HG03565 (cell line): ENCODE measurements at regions not wholly inside any gene's neighbourhood (a gene's known extent, or its start where the extent isn't known, plus 50 kb on each side); places are given as distances from the start of the nearest gene placed in this dataset.

ENCODE experiments used
- ATAC-seq: cut with Tn5 transposase; IDR thresholded peaks from one replicate; pipeline ENCODE4 v1.9.1; 2021; ENCODE audit warnings: mild to moderate bottlenecking, moderate library complexity; ENCODE audit not compliant: unreplicated experiment

DNA sequence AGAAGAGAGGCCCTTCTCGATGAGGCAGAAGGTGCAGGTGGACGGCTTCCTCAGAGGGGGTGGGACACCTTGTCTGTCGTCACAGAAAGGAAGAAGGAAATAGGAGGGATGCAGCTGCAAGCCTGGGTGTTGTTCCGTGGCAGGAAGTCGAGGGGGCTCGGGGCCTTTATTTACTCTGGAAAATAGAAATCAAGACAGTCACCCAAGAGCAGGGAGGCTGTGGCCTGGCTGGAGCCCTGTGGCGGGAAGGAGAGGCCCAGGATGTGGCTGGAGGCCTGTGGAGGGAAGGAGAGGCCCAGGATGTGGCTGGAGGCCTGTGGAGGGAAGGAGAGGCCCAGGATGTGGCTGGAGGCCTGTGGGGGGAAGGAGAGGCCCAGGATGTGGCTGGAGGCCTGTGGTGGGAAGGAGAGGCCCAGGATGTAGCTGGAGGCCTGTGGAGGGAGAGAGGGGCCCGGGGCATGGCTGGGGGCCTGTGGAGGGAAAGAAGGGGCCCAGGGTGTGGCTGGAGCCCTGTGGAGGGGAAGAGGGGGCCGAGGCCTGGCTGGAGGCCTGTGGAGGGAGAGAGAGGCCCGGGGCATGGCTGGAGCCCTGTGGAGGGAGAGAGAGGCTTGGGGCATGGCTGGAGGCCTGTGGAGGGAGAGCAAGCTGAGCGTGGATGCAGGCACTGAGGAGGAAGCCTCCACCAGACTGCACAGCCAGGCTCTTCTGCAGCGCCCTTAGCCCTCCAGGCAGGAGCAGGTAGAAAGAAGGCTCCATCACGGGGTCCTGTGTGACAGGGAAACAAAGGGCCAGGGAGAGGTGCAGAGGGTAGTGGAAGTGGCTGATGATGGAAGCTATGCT, 97.3 kb upstream of the SFMBT2 start:
- no peak for ATAC-seq

DNA sequence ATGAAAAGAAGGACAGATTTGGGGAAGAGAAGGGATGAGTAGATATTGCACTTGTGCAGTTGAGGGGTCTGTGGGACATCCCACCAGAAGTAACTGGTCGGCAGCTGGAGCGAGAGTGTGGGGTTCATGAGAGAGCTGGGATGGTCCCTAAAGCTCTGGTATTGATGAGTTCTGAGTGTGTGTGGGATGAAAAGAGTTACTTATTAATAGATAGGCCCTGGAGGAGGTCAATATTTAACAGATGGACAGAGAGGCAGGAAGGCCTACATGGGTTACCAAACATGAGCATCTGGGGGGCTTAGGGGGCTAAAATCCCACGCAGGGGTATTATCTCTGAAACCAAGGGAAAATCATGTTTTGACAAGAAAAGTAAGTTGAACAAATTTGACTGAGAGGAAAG, 95.7 kb upstream of the SFMBT2 start:
- ATAC-seq: no peak

DNA sequence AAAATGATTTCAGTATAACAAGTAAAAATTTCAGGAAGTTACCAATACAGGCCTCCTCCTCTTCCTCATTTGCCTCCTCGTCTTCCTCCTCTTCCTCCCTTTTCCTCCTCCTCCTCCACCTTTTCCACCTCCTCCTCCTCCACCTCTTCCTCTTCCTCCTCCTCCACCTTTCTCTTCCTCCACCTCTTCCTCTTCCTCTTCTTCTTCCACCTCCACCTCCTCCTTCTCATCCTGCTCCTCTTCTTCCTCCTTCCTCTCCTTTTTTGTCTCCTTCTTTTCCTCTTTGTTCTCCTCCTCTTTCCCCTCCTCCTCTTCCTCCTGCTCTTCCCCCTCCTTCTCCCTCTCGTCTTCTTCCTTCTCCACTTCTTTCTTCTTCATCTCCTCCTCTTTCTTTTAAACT, 94.4 kb upstream of the SFMBT2 start:
- ATAC-seq: no peak

DNA sequence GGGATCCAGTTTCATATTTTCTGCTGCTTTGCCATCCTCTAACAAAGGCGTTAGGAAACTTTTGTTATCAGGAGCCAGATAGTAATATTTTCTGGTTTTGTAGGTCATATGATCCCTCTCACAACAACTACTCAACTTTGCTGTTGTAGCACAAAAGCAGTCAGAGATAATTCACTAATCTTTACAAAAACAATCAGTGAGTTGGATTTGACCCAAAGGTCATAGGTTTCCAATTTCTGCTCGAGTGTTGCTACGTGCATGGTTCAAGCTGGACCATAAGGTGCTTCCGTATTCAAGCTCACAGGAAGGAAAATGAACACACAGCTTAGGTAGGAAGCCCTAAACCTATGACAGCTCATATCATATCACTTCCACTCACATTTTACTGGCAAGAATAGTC, 92.4 kb upstream of the SFMBT2 start:
- ATAC-seq: no peak

DNA sequence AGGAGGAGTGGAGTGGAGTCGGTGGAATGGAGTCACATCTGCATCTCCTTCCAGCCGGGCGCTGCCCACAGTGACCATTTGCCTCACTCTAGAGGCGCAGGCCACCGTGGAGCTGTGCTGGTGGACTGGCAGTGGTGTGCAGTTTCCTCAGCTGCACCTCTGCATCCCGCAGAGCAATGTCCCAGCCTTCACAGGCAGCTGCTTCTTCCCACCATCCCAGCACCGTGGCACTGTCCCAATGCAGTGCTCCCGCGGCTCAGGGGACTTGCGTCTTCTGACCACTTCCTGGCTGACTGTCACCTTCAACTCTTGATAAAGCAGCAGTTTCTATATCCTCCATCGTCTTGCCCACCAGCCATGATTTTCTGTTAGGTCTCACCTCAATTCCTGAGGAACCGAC, 90.3 kb upstream of the SFMBT2 start:
- no peak for ATAC-seq

DNA sequence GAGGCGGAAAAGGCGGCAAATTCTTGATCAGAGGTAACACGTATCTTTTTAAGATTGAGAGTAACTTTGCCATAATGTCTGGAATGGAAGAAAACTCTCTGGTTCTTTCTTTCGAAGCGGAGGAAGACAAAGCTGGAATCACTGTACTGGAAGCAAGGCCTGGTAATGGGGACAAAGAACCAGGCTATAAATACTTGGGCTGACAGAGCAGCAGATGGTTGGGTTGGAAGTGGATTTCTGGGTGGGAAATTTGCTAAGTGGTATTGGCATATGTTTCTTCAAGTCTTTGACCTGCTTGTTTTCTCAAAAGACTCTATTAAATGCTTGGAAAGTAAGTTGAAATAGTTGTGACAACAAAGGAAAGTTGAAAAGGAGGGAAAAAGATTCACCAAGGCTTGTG, 87.3 kb upstream of the SFMBT2 start:
- no peak for ATAC-seq

DNA sequence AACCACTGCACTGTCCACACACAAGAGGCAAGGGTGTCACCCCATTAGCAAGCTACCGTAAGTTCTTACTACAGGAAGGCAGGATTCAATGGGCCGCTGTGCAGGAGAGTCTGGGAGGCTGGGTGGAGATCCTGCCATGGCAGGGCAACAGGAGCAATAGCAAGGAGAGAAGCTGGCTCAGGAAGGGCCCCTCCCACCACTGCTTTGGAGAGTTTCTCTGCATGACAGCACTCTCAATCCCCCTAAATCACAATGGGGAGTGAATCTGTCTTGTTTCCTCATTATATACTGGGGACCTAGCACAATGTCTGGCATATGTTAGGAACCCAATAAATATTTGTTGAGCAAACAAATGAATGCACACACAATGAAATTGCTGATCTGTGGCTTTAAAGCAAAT, 83.2 kb upstream of the SFMBT2 start:
- ATAC-seq: no peak

DNA sequence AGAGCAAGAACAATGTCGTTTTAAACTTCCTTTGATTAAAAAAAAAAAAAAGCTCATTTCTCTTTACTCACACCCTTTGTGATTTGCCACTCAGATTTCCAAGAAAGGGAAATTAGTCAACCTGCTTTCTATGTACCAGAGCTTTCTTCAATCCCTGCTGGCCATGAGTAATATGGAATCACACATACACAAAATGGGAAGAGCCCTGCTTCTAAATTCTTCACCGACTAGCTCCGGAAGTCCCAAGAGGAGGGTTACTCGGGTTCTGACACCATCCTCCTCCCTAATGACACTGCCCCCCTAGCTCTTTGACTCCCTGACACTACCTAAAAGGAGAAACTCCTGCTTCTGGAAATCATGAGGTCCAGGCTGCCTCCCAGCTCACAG, 81.8 kb upstream of the SFMBT2 start:
- ATAC-seq: no peak

DNA sequence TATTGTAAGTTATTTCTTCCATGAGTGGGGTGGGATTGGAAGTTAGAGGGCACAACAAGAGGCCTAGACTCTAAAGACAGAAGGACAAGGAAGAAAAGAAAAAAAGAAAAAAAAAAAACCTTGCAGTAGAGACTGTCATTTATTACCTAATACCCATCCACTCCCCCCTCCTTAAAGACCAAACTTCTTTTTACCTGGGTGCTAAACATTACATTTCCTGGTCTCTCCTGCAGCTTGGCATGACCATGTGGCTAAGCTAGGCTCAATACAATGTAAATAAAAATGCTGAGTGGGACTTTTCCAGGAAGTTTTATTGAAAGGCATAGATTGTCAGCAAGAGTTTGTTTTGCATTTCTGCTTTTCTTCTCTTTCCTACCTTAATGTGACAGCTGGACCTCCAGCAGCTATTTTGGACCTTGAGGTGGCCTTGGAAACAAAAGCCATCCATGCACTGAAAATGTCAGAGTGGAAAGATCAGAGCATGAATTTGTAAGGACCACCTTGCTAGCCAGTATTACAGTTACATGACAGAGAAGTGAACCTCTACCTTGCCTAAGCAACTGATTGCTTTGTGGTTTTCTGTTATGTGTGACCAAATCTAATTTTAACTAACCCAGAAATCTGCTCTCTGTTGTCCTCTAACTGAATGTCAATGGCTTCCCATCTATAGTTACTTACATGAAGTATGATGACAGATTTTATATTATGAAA, 81.3 kb upstream of the SFMBT2 start:
- peak; percentile 94 for ATAC-seq

DNA sequence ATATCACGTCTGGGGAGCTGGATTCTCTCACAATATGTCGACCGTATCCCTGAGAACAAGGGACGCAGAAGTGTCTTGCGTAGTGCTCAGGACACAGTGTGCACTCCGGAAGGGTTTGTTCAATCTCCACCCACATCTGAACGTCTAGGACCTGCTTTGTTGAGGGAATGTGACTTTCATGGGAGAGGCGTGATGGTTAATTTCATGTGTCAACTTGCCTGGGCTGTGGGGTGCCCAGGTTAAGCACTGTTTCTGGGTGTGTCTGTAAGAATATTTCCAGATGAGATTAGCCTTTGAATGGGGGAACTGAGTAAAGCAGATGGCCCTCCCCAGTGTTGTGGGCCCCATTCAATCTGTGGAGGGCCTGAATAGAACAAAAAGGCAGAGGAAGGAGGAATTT, 80.4 kb upstream of the SFMBT2 start:
- ATAC-seq: no peak

DNA sequence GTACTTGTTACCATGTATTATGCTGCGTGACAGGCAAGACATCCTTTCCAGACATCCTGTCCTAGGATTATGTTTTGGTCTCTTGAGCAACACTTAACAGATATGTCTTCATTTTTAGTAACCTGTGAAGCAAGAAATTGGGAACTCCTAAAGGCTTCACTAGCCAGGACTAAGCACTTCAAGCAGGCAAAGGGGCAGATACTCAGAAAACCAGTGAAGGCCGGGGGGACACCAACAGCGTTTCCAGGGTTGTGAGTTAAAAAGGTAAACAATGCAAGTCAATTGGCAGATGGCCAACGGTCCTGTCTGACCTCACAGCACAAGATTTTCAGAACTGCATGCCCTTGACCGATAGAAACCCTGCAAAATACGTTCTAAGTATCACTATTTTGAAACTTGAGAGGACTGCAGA, 77.6 kb upstream of the SFMBT2 start:
- no peak for ATAC-seq

DNA sequence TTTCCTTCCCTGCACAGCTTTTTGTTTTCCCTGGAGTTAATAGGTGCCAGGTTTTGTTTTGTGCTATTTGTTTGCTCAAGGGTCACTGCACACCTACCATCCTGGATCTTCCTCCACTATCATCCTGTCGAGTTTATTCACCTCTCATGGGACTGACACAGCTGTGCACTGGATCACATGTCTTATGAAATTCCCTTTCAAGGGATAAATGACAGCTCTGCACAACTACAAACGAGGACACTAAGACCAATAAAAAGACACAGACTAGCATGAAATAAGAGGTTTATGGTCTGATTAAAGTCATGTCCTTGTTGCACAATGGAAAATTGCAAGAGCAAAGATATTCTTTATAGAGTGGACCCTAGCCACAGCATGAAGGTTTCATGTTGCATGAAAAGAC, 76.7 kb upstream of the SFMBT2 start:
- ATAC-seq: no peak

DNA sequence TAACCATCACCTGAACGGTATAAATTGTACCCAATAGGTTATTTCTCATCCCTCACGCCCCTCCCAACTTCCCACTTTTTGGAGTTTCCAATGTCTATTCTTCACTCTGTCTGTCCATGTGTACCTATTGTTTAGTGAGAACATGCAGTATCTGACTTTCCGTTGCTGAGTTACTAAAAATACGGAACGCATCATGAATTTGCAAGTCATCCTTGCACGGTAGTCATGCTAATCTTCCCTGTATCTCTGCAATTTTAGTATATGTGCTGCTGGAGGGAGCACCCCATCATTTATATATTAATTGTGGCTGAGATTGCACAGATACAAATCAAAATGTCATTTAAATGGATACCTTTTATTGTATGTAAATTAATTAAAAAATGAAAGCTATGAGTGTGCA, 75.7 kb upstream of the SFMBT2 start:
- ATAC-seq: no peak

DNA sequence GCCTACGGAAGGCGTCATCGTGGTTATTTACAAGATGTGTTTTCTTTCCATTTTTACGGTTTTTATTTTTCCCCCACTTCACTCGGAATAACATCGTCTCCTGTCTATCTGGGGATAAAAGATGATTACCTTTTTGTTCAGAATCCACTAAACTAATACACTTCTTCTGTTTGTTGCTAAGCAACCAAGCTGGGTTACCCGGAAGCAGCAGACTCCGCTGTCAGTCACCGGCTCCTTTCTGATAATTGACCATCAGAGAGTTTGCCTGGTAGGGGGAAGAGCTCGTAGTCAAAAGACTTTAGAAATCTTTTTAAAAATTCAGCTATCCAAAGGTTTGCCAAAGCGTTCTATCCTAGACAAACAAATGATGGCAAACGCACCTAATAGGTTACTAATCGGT, 75.0 kb upstream of the SFMBT2 start:
- no peak for ATAC-seq

DNA sequence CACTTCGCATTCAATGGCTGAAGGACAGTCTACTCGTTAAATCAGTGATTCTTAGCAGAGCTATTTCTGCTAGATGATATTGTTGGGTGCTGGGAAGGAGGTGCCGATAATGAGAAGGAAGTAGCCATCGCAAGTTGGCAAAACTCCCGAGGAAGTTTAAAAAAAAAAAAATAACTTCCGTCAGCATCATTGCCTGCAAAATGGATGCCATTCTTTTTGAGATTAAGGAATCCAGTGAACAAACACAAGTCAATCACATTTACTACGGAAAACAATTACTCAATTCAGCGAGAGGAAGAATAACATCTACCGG, 74.4 kb upstream of the SFMBT2 start:
- ATAC-seq: no peak

DNA sequence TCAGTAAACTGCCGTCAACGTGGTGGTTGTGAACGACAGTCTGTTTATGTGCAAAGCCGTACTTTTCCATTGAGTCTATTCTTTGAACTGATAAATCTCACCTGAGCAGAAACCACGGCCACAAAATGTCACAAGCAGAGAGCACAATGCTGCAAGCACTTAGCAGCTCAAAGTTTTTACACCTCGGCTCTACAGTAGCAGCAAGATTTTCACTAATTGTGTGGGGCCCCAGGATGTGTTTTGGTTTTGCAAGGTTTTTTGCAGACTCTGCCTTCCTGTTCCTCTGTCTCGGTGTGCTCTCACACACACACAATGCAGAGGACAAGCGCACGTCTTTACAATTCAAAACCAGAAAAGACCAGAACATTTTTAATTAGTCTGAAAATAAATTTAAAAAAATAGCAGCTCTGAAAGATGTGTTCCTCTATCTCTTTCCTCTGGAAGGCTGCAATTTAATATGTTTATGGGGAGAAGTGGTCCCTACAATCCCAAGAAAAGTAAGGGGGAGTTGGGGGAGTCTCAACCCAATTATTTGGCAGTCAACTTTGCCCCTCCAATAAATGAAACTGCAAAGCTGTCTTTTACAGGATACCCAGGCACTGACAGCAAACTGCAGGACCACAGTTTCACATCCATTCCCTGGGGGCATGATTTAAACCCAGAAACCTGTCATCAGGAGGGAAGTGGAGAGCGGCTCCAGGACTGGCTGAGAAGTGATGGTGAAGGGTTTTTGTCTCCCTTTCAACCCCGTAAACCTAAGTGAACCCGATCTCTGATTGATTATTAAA, 73.8 kb upstream of the SFMBT2 start:
- peak; percentile 72 for ATAC-seq

DNA sequence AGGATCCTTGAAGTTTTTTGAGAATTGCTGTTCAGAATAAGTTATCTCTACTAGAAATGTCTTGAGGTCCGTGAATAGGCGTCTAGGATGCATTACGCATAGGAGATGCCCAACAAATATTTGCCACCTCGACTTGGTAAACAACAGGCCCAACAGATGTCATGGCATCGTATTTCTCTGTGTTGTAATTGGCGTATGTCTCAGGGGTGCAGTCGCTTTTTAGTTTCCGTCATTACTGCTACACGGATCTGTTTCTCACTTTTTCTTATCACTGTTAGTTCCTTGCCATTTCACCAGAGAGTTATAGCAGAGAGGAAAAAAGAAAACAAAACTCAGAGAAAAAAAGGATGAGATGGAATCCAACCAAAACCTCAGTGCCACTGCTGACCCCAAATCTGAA, 73.0 kb upstream of the SFMBT2 start:
- ATAC-seq: no peak

DNA sequence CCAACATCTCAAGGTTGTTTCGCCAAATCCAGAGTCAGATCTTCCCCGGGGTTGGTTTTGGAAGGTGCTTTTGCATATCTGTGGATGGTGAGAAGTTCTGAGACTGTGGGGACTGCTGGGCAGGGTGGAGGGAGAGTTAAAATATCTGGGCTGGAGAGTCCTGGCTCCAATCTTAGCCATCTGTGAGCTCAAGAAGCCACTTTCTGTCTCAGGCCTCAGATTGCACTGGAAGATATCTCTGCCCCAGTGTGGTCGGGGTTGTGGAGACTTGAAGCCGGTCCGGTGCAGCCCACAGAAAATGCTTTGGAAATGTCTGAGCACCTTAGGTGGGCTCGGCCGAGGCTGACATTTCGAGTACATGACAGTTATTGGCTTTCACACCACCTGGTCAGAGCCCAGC, 72.2 kb upstream of the SFMBT2 start:
- no peak for ATAC-seq

DNA sequence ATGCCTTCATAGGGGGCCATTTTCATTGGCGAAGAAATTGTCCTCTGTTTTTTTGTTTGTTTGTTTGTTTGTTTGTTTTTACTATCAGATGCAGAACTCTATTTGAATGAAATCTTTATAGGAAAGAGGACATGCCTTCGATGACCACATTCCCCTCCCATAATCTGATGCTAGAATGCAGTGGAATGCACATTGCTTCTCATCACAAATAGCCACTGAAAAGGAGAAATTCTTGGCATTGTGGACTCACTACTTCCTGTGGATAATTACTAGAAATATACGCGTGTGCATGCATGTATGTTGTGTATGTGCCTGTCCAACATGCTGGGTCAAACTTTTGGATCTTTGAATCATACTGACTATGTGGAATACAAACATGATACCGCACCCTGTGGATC, 70.5 kb upstream of the SFMBT2 start:
- ATAC-seq: no peak

DNA sequence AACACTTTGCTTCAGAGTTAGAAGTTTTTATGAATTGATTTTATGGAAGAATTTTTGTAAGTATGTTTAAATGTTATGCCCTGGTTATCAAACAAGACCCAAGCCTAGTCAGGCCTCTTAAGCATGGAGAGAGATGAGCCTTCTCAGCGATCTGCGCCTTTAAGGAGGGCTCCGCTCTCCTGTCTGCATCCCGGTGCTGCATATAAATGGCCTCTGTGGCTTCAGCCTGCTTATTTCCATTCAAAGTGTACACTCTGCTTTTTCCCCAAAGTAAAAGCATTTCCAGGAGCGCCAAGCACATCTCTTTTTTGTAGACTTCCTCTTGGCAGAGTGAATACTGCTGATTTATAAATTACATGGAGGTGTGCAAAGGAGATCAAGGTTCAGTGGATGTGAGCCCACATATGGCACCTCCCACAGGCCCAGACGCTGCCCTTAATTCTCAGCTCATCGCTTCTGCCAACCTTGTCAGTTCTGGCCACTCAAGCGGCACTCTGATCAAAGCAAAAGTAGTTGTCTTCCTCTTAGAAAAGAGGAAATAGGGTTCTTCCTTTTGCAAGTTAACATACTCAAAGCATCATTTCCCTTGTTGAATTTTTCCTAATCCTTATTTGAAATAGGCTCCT, 70.0 kb upstream of the SFMBT2 start:
- ATAC-seq: peak; percentile 36

DNA sequence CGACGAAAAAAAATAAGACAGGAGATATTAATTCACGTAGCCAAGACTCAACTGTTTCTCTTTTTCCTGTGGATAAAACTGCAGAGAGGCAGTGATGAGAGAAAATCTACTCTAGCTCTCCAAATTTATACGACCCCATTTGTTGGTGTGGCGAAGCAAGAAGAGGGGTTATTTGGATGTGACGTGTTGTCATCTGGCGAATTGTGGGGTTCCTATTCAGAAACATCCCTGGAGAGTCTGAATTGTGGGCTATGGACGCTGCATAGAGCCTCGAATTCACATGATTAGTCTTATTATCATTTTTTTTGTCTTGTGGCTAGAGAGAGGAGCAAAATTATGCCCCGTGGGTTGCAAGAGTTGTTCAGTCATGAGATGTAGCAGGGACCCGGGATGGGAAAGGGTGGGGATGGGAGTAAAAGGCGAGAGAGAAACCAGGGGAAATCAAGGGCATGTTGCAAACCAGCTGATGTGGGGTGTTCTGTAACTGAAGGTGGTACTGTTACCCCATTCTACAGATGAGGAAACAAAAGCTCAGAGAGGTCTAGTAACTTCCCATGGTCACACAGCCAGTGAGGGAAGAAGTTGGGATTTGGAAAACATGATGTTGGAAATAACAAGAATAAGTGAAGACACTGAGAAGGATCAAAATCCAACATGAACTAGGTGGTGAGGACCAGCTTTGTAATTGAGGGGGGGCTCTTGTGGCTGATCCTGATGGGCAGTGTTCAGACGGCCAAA, 69.2 kb upstream of the SFMBT2 start:
- no peak for ATAC-seq
